Esophagus squamous epithelium (tissue), 4 donors: ENCODE measurements at regions not wholly inside any gene's neighbourhood (a gene's known extent, or its start where the extent isn't known, plus 50 kb on each side); places are given as distances from the start of the nearest gene placed in this dataset.

Experiments
- POLR2A ChIP-seq, 4 donors: fragments of 450-650 bp; IDR thresholded peaks; one replicate each; pipeline ENCODE4 v1.6.1; 2017; ENCODE audit warnings: antibody characterized with exemption in 4 of 4, mild to moderate bottlenecking in 4 of 4, moderate library complexity in 3 of 4
- TF ChIP-seq, protein P1 (sequence below), 6 experiments: fragments of 450-650 bp in 4 of 6; fragments of 200-600 bp in 2 of 6; sonication (generic) in 2 of 6; IDR thresholded peaks; one replicate each; pipeline ENCODE4 v1.5.1; 2016 to 2019; ENCODE audit warnings: antibody characterized with exemption in 6 of 6, mild to moderate bottlenecking in 4 of 6, moderate library complexity in 4 of 6

DNA sequence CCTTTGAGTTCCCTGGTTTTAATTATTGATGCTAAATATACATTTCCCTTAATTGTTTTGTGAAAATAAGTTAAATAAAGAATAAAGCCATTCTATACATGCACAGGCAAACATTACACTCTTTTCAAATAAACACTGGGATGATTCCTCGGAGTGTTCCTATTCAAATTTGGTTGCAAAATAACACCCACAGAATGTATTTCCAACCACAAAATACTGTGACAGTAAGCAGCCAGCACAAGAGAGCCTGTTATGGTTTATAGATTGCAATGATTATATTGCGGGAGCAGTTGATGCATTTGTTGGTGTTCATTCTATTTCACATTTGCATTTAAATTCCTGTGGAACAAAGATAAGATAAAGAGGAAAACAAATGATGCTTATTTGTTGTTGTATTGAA lies 632.6 kb upstream of the WWC1 start:
- TF ChIP-seq, protein P1, sequence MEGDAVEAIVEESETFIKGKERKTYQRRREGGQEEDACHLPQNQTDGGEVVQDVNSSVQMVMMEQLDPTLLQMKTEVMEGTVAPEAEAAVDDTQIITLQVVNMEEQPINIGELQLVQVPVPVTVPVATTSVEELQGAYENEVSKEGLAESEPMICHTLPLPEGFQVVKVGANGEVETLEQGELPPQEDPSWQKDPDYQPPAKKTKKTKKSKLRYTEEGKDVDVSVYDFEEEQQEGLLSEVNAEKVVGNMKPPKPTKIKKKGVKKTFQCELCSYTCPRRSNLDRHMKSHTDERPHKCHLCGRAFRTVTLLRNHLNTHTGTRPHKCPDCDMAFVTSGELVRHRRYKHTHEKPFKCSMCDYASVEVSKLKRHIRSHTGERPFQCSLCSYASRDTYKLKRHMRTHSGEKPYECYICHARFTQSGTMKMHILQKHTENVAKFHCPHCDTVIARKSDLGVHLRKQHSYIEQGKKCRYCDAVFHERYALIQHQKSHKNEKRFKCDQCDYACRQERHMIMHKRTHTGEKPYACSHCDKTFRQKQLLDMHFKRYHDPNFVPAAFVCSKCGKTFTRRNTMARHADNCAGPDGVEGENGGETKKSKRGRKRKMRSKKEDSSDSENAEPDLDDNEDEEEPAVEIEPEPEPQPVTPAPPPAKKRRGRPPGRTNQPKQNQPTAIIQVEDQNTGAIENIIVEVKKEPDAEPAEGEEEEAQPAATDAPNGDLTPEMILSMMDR (IDR thresholded peaks at IDR 0.05), result no peak
- no peak for TF ChIP-seq POLR2A (IDR thresholded peaks at IDR 0.05)
